Common myeloid progenitor, CD34-positive (primary cell): ENCODE measurements at regions not wholly inside any gene's neighbourhood (a gene's known extent, or its start where the extent isn't known, plus 50 kb on each side); places are given as distances from the start of the nearest gene placed in this dataset.

ENCODE experiments used
- CTCF ChIA-PET: fragments of 350-600 bp; sonication (Branson Sonifier 250); formaldehyde crosslinking; loops from one replicate; lab custom pipeline; 2021; ENCODE audit warnings: antibody characterized with exemption; lab: Charles Lee
- POLR2A ChIA-PET: fragments of 350-600 bp; sonication (Branson Sonifier 250); formaldehyde crosslinking; loops from one replicate; lab custom pipeline; 2021; ENCODE audit warnings: antibody characterized with exemption; lab: Charles Lee
- DNase-seq, 3 donors: peaks; one replicate each; pipeline versions ENCODE4 v3.0.0 to v3.0.0-alpha.2; 2013
- H3K27ac ChIP-seq, 2 experiments: 1 replicate in 1 of 2; 2 replicates in 1 of 2; pipeline ENCODE4 v1.7.0; 2013; ENCODE audit warnings: inconsistent platforms in 2 of 2, low read length in 2 of 2, mild to moderate bottlenecking in 2 of 2, low read depth in 1 of 2, moderate library complexity in 1 of 2; ENCODE audit not compliant: severe bottlenecking in 2 of 2, insufficient read depth in 1 of 2, poor library complexity in 1 of 2
- H3K27me3 ChIP-seq, 5 experiments: replicated peaks in 2 of 5; 1 replicate in 3 of 5; 2 replicates in 2 of 5; pipeline versions ENCODE4 v1.6.1 to v1.7.0; 2013; ENCODE audit warnings: low read length in 4 of 5, mild to moderate bottlenecking in 2 of 5, moderate library complexity in 2 of 5, inconsistent platforms in 1 of 5; ENCODE audit not compliant: insufficient read depth in 5 of 5, control insufficient read depth in 4 of 5
- H3K36me3 ChIP-seq, 4 experiments: 1 replicate in 2 of 4; 2 replicates in 2 of 4; pipeline versions ENCODE4 v1.6.1 to v1.7.0; 2013; ENCODE audit warnings: low read length in 3 of 4, control low read depth in 1 of 4, mild to moderate bottlenecking in 1 of 4; ENCODE audit not compliant: control insufficient read depth in 4 of 4, insufficient read depth in 4 of 4
- H3K4me1 ChIP-seq, 4 experiments: 1 replicate in 3 of 4; 2 replicates in 1 of 4; pipeline versions ENCODE4 v1.6.1 to v1.7.1; 2013; ENCODE audit warnings: low read length in 3 of 4, mild to moderate bottlenecking in 3 of 4, control low read depth in 1 of 4, inconsistent platforms in 1 of 4, moderate library complexity in 1 of 4; ENCODE audit not compliant: control insufficient read depth in 4 of 4, insufficient read depth in 4 of 4; ENCODE audit errors: control extremely low read depth in 1 of 4
- H3K4me3 ChIP-seq, 7 experiments: 1 replicate in 4 of 7; 2 replicates in 3 of 7; pipeline versions ENCODE4 v1.5.1 to v1.7.0; 2013; ENCODE audit warnings: mild to moderate bottlenecking in 7 of 7, low read length in 6 of 7, moderate library complexity in 6 of 7, inconsistent platforms in 2 of 7, low read depth in 2 of 7, control low read depth in 1 of 7; ENCODE audit not compliant: insufficient read depth in 4 of 7, control insufficient read depth in 1 of 7; ENCODE audit errors: extremely low read depth in 1 of 7
- H3K9me3 ChIP-seq, 5 experiments: 1 replicate in 4 of 5; 2 replicates in 1 of 5; pipeline versions ENCODE4 v1.6.1 to v1.7.1; 2013; ENCODE audit warnings: low read length in 4 of 5, mild to moderate bottlenecking in 2 of 5, inconsistent platforms in 1 of 5, low read depth in 1 of 5, moderate library complexity in 1 of 5; ENCODE audit not compliant: control insufficient read depth in 4 of 5, insufficient read depth in 2 of 5; ENCODE audit errors: control extremely low read depth in 1 of 5
- WGBS: methylation state at CpG from one replicate; pipeline ENCODE4 v1.1.5; 2013; ENCODE audit not compliant: insufficient coverage; 5-methylcytosine and 5-hydroxymethylcytosine counted together

GRCh38 chr3:188068342-188068741 lies 85.6 kb upstream of the LPP start:
- H3K4me3 ChIP-seq = no peak overlapping the region
- no peaks in the 10 kb centered on the region for H3K36me3 ChIP-seq
- POLR2A ChIA-PET = no interaction called here
- CTCF ChIA-PET = interaction anchor here (0.6 kb wide), 1 partner anchor 516 kb away, joined by 3 read pairs; no protein-coding TSS in a partner anchor
- WGBS = 100% methylated on average over 1 of the region's 3 CpGs
- no peak for DNase-seq
- H3K9me3 ChIP-seq = no peaks in the 10 kb centered on the region
- H3K4me1 ChIP-seq = no peaks in the 10 kb centered on the region
- H3K27me3 ChIP-seq = no peaks in the 10 kb centered on the region
- H3K27ac ChIP-seq = no peak overlapping the region

DNA sequence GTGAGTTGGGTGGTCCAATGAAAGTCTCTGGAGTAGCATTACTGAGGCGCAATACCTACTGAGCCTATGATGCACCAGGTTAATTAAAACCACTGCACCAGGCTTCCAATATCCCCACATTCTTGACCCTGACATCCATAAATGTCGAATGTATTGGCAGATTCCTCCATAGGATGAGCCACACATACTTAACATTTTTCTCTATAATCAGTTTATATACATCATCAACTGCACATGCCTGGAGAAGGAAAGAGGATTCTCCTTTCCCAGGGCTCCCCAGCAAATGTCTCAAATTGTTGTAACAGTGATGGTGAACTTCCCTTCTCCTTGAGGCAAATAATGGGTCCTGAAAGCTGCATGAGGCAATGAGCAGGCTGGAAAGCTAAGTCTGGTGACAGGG lies 82.3 kb upstream of the LPP start:
- no peak overlapping the region for H3K4me3 ChIP-seq
- WGBS = 100% methylated on average over 2 of the region's 2 CpGs
- H3K4me1 ChIP-seq = no peaks in the 10 kb centered on the region
- H3K27me3 ChIP-seq = no peaks in the 10 kb centered on the region
- H3K9me3 ChIP-seq = no peaks in the 10 kb centered on the region
- DNase-seq = no peak
- H3K36me3 ChIP-seq = no peaks in the 10 kb centered on the region
- CTCF ChIA-PET = no interaction called here
- POLR2A ChIA-PET = no interaction called here
- no peak overlapping the region for H3K27ac ChIP-seq

GRCh38 chr3:188076176-188076575 lies 77.8 kb upstream of the LPP start:
- no peak for DNase-seq
- CTCF ChIA-PET = no interaction called here
- H3K27me3 ChIP-seq = no peaks in the 10 kb centered on the region
- H3K36me3 ChIP-seq = no peaks in the 10 kb centered on the region
- no peak overlapping the region for H3K27ac ChIP-seq
- H3K9me3 ChIP-seq = peaks cover 0 to 7% (median 0%) of the 10 kb centered on the region in 5 experiments
- H3K4me3 ChIP-seq = no peak overlapping the region
- no peaks in the 10 kb centered on the region for H3K4me1 ChIP-seq
- WGBS = 100% methylated on average over 4 of the region's 4 CpGs
- POLR2A ChIA-PET = no interaction called here

GRCh38 chr3:188077160-188077799 lies 76.7 kb upstream of the LPP start:
- H3K4me1 ChIP-seq = no peaks in the 10 kb centered on the region
- ChIA-PET CTCF (interaction anchor here (0.7 kb wide), 1 partner anchor 11 kb away, joined by 3 read pairs; no protein-coding TSS in a partner anchor), POLR2A (no interaction called here)
- H3K9me3 ChIP-seq = peaks cover 0 to 7% (median 0%) of the 10 kb centered on the region in 5 experiments
- no peaks in the 10 kb centered on the region for H3K36me3 ChIP-seq
- no peak overlapping the region for H3K4me3 ChIP-seq
- H3K27me3 ChIP-seq = no peaks in the 10 kb centered on the region
- H3K27ac ChIP-seq = no peak overlapping the region
- 94% methylated on average over 7 of the region's 8 CpGs for WGBS
- DNase-seq = no peak

GRCh38 chr3:188080091-188080490 lies 73.9 kb upstream of the LPP start:
- DNase-seq = no peak
- H3K9me3 ChIP-seq = peaks cover 0 to 7% (median 0%) of the 10 kb centered on the region in 5 experiments
- no CpG with 5 or more reads among the region's 2 CpGs for WGBS
- no peaks in the 10 kb centered on the region for H3K4me1 ChIP-seq
- POLR2A ChIA-PET = no interaction called here
- no peak overlapping the region for H3K27ac ChIP-seq
- no peaks in the 10 kb centered on the region for H3K36me3 ChIP-seq
- CTCF ChIA-PET = no interaction called here
- no peak overlapping the region for H3K4me3 ChIP-seq
- no peaks in the 10 kb centered on the region for H3K27me3 ChIP-seq

DNA sequence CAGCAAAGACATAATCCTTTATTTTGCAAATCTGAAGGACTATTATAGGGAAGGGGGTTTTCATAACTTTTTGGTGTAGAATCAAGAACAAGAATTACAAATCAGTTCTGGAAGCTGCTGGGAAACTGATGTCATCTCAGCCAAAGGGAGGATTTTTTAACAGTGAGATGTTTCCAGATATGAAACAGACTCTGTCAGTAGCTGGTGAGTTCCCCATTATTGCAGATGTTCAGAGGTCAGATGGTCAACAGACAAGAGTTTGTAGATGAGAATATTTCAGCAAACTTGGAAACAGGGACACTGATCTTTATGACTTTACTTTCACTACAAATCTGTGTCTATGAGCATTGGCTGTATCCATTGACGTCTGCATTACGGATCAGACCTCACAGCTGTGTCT lies 71.9 kb upstream of the LPP start:
- DNase-seq = no peak
- H3K27ac ChIP-seq = no peak overlapping the region
- 100% methylated on average over 1 of the region's 2 CpGs for WGBS
- ChIA-PET POLR2A (no interaction called here), CTCF (interaction anchor here (1.1 kb wide), 1 partner anchor 11 kb away, joined by 3 read pairs; no protein-coding TSS in a partner anchor)
- no peak overlapping the region for H3K4me3 ChIP-seq
- no peaks in the 10 kb centered on the region for H3K36me3 ChIP-seq
- no peaks in the 10 kb centered on the region for H3K27me3 ChIP-seq
- H3K9me3 ChIP-seq = peaks cover 0 to 7% (median 0%) of the 10 kb centered on the region in 5 experiments
- no peaks in the 10 kb centered on the region for H3K4me1 ChIP-seq

GRCh38 chr3:188082450-188082849 lies 71.5 kb upstream of the LPP start:
- ChIA-PET POLR2A (no interaction called here), CTCF (interaction anchor here (1.1 kb wide), 1 partner anchor 12 kb away, joined by 3 read pairs; no protein-coding TSS in a partner anchor)
- DNase-seq = no peak
- Histone ChIP-seq H3K9me3 (peaks cover 0 to 7% (median 0%) of the 10 kb centered on the region in 5 experiments), H3K4me3 (no peak overlapping the region), H3K36me3 (no peaks in the 10 kb centered on the region), H3K4me1 (no peaks in the 10 kb centered on the region), H3K27me3 (no peaks in the 10 kb centered on the region), H3K27ac (no peak overlapping the region)
- no CpG with 5 or more reads among the region's 1 CpG for WGBS
